WI38 (cell line): ENCODE measurements at regions not wholly inside any gene's neighbourhood (a gene's known extent, or its start where the extent isn't known, plus 50 kb on each side); places are given as distances from the start of the nearest gene placed in this dataset.

Experiments
- H3K4me3 ChIP-seq: 2 replicates; pipeline ENCODE4 v1.5.1; 2011; ENCODE audit warnings: low read depth, mild to moderate bottlenecking, control low read depth, low read length
- CTCF ChIP-seq: IDR thresholded peaks from 2 replicates; pipeline ENCODE4 v1.5.1; 2012; ENCODE audit warnings: low read depth, mild to moderate bottlenecking, control low read depth, low read length

- no peak for TF ChIP-seq CTCF
These were observed 205.5 kb downstream of the USP12 start for GRCh38 chr13:26965952-26966700.

GRCh38 chr13:26964278-26965250 lies 204.0 kb upstream of the GPR12 start:
- TF ChIP-seq CTCF, result no peak
- no peak overlapping the region for H3K4me3 ChIP-seq

More at GRCh38 chr13:26965952-26966700, 205.5 kb downstream of the USP12 start:
- H3K4me3 ChIP-seq, result no peak overlapping the region

GRCh38 chr13:26962671-26963070 lies 202.1 kb upstream of the GPR12 start:
- TF ChIP-seq CTCF, result no peak
- H3K4me3 ChIP-seq, result no peak overlapping the region

GRCh38 chr13:26961890-26962615 lies 201.5 kb upstream of the GPR12 start:
- TF ChIP-seq CTCF, result no peak
- H3K4me3 ChIP-seq, result no peak overlapping the region

GRCh38 chr13:26957182-26957581 lies 196.6 kb upstream of the GPR12 start:
- H3K4me3 ChIP-seq, result no peak overlapping the region
- no peak for TF ChIP-seq CTCF

GRCh38 chr13:26956522-26957142 lies 196.0 kb upstream of the GPR12 start:
- no peak overlapping the region for H3K4me3 ChIP-seq
- TF ChIP-seq CTCF, result no peak
